GM12865 (cell line): ENCODE measurements at regions not wholly inside any gene's neighbourhood (a gene's known extent, or its start where the extent isn't known, plus 50 kb on each side); places are given as distances from the start of the nearest gene placed in this dataset.

Source experiments
- DNase-seq: peaks from one replicate; pipeline ENCODE4 v3.0.0; 2010; ENCODE audit warnings: low read depth
- H3K4me3 ChIP-seq: 2 replicates; pipeline ENCODE4 v1.5.1; 2011; ENCODE audit warnings: mild to moderate bottlenecking, low read depth, low read length, control low read depth
- CTCF ChIP-seq: IDR thresholded peaks from 2 replicates; pipeline ENCODE4 v1.5.1; 2011; ENCODE audit warnings: low read length, control low read depth, low read depth, inconsistent platforms; ENCODE audit not compliant: insufficient read depth; ENCODE audit errors: missing control alignments

DNA sequence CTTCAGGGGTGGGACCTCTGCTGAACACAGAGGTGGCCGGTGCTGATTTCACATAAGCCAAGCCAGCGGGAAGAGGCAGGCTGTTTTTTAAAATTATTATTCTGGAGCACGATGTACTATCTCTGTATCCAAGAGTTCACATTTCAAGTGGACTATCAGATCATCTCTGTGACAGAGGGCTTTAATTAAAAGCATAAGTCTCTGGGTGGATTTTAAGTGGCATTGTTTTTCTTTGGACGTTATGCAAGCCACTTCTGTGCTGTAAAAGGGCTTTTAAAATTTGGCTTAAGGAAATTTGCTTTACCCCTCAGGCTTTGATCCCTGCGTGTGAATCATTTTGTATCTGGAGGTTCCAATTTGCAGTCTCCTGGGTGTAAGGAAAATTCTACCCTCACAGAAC, 124.7 kb downstream of the PALM2AKAP2 start:
- DNase-seq, result no peak
- H3K4me3 ChIP-seq, result no peak overlapping the region
- TF ChIP-seq CTCF, result no peak

GRCh38 chr9:109905472-109905871, 125.5 kb downstream of the PALM2AKAP2 start:
- no peak for TF ChIP-seq CTCF
- no peak overlapping the region for H3K4me3 ChIP-seq
- no peak for DNase-seq

DNA sequence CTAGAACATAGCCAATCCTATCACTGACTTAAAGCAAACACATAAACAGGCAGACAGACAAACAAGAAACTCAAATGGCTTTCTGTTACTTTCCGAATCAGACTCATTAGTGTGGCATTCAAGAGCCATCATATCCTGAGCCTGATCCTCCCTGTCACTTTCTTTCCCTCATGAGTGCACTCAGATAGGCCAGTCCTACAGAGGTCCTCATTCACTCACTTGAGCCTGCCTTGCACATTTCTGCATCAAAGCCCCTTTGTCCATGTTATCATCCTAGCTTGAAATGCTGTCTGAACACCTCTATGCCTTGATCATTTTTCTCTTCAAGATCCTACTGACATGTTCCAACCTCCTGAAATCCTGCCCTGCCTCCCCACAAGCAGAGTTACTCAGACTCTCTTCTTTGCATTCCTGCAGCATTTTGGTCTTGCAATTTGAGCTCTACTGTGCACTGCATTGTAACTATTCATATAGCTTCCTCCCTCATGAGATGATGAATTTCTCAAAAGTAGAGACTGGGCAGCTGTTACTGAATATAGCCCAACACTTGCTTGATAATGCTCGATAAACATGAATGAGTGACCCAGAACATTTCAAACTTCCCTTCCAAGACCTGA, 126.9 kb downstream of the PALM2AKAP2 start:
- no peak for TF ChIP-seq CTCF
- H3K4me3 ChIP-seq, result no peak overlapping the region
- peak; percentile 46 for DNase-seq

DNA sequence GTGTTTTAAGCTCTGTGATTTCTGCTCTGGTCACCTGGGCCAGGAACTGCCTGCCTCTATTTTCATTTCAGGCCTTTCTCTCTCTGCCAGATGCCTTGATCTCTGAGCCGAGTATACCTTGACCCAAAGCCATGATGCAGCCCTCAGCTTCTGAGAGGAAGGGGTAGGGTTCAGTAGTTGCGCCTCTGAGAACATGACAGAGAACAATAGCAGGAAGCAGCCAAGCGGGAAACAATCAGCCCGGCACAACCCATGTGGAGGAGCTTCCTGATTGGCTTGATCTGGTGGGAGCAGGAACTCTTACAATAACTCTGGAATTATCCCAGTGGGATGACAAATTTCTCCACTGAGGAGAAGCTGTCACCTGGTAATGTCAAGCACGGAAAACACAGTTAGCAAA, 127.4 kb downstream of the PALM2AKAP2 start:
- DNase-seq, result peak; percentile 90
- H3K4me3 ChIP-seq, result no peak overlapping the region
- no peak for TF ChIP-seq CTCF

- DNase-seq, result no peak
- no peak overlapping the region for H3K4me3 ChIP-seq
- no peak for TF ChIP-seq CTCF
Measured at GRCh38 chr9:109907810-109908458, 127.9 kb downstream of the PALM2AKAP2 start.

- no peak for TF ChIP-seq CTCF
Measured at GRCh38 chr9:109908459-109909390, 128.7 kb downstream of the PALM2AKAP2 start.

More at GRCh38 chr9:109908459-109909390, 128.7 kb downstream of the PALM2AKAP2 start:
- H3K4me3 ChIP-seq, result no peak overlapping the region
- DNase-seq, result no peak
